ENCODE measurements at regions not wholly inside any gene's neighbourhood (a gene's known extent, or its start where the extent isn't known, plus 50 kb on each side); places are given as distances from the start of the nearest gene placed in this dataset.
"Not testable (repeated sequence)": the region's sequence is repeated elsewhere in the genome, so short reads cannot be mapped to it uniquely, and the experiment has no call there.

- peaks cover 50% of the 10 kb centered on the region for H3K4me1 ChIP-seq (ENCODE audit: insufficient read depth, low read length)
- intact Hi-C loops (cut with DNase I, micrococcal nuclease) = loop anchor here in 1 of 2 experiments (2.0 kb wide), 1 partner anchor 43 kb away; no protein-coding TSS in a partner anchor
- CTCF ChIA-PET = interaction anchor here (1.9 kb wide), 1 partner anchor 44 kb away, joined by 6 read pairs; no protein-coding TSS in a partner anchor
Measured at GRCh38 chr13:74243637-74244526, 109.7 kb upstream of the KLF12 start.

GRCh38 chr13:74241343-74241742 is 107.1 kb upstream of the KLF12 start:
- not testable (repeated sequence) for H3K27me3 Mint-ChIP-seq

More at GRCh38 chr13:74243637-74244526, 109.7 kb upstream of the KLF12 start:
- Histone ChIP-seq H3K27me3 (ENCODE audit: control insufficient read depth in 1 of 2, insufficient read depth in 2 of 2, low read length in 2 of 2) (no peaks in the 10 kb centered on the region), H3K9me3 (ENCODE audit: control insufficient read depth in 1 of 2, insufficient read depth in 1 of 2, low read length in 2 of 2) (no peaks in the 10 kb centered on the region), H3K36me3 (ENCODE audit: insufficient read depth, low read length) (no peaks in the 10 kb centered on the region), H3K27ac (ENCODE audit: low read depth in 1 of 2, low read length in 2 of 2) (peak overlapping the region; percentile 59 to 78), H3K4me3 (ENCODE audit: low read length) (peak overlapping the region; percentile 0)
- POLR2A ChIA-PET = interaction anchor here (0.7 to 5.0 kb wide), 10 partner anchors 9 to 1014 kb away, joined by 3 to 36 read pairs (median 5); partner anchors contain the start of gene KLF12
- peaks cover 8% of the 10 kb centered on the region for H3K9me3 Mint-ChIP-seq
- H3K36me3 Mint-ChIP-seq (ENCODE audit: low read depth) = peaks cover 29% of the 10 kb centered on the region
- ATAC-seq (ENCODE audit: poor library complexity) = peak; percentile 81
- H3K4me3 Mint-ChIP-seq = peak overlapping the region; percentile 64
- H3K27me3 Mint-ChIP-seq = no peaks in the 10 kb centered on the region
- TF ChIP-seq CTCF (IDR thresholded peaks at IDR 0.05) = no peak
- H3K4me1 Mint-ChIP-seq (ENCODE audit: low read depth) = peaks cover 71% of the 10 kb centered on the region
- DNase-seq = peak in 3 of 14 experiments; percentile 64 to 89 (median 67)
- H3K27ac Mint-ChIP-seq = peak overlapping the region; percentile 91

GRCh38 chr13:74230984-74231501 is 96.8 kb upstream of the KLF12 start:
- ATAC-seq (ENCODE audit: poor library complexity) = peak; percentile 88
- ChIA-PET POLR2A (interaction anchor here (0.6 to 6.0 kb wide), 9 partner anchors 12 to 466 kb away, joined by 3 to 37 read pairs (median 5); partner anchors contain the start of gene KLF12), CTCF (interaction anchor here (0.7 to 3.8 kb wide), 3 partner anchors 53 to 101 kb away, joined by 3 to 18 read pairs (median 3); no protein-coding TSS in a partner anchor)
- Mint-ChIP-seq H3K4me3 (peak overlapping the region; percentile 79), H3K27me3 (no peaks in the 10 kb centered on the region), H3K36me3 (ENCODE audit: low read depth) (peaks cover 18% of the 10 kb centered on the region), H3K27ac (peak overlapping the region; percentile 90), H3K9me3 (peaks cover 2% of the 10 kb centered on the region), H3K4me1 (ENCODE audit: low read depth) (peaks cover 51% of the 10 kb centered on the region)
- peak in 4 of 14 experiments; percentile 14 to 79 (median 52) for DNase-seq
- no peaks in the 10 kb centered on the region for H3K9me3 ChIP-seq (ENCODE audit: control insufficient read depth in 1 of 2, insufficient read depth in 1 of 2, low read length in 2 of 2)
- H3K4me1 ChIP-seq (ENCODE audit: insufficient read depth, low read length) = peaks cover 17% of the 10 kb centered on the region
- H3K36me3 ChIP-seq (ENCODE audit: insufficient read depth, low read length) = no peaks in the 10 kb centered on the region
- H3K27me3 ChIP-seq (ENCODE audit: control insufficient read depth in 1 of 2, insufficient read depth in 2 of 2, low read length in 2 of 2) = no peaks in the 10 kb centered on the region
- H3K27ac ChIP-seq (ENCODE audit: low read depth in 1 of 2, low read length in 2 of 2) = peak overlapping the region; percentile 15 to 38
- no peak for TF ChIP-seq CTCF (IDR thresholded peaks at IDR 0.05)
- intact Hi-C loops (cut with DNase I, micrococcal nuclease) = loop anchor here (5.0 kb wide), 5 partner anchors 36 to 464 kb away; partner anchors contain the start of gene KLF12 (in 1 of the 2)
- peak overlapping the region; percentile 56 for H3K4me3 ChIP-seq (ENCODE audit: low read length)

More at GRCh38 chr13:74241343-74241742, 107.1 kb upstream of the KLF12 start:
- H3K4me3 Mint-ChIP-seq; ATAC-seq (ENCODE audit: poor library complexity); H3K27me3 ChIP-seq (ENCODE audit: control insufficient read depth in 1 of 2, insufficient read depth in 2 of 2, low read length in 2 of 2); H3K27ac Mint-ChIP-seq; H3K27ac ChIP-seq (ENCODE audit: low read depth in 1 of 2, low read length in 2 of 2); intact Hi-C loops (cut with DNase I, micrococcal nuclease); H3K36me3 ChIP-seq (ENCODE audit: insufficient read depth, low read length); CTCF ChIA-PET; DNase-seq; H3K9me3 ChIP-seq (ENCODE audit: control insufficient read depth in 1 of 2, insufficient read depth in 1 of 2, low read length in 2 of 2); H3K4me3 ChIP-seq (ENCODE audit: low read length); H3K9me3 Mint-ChIP-seq: not testable (repeated sequence)
- peaks cover 27% of the 10 kb centered on the region for H3K4me1 ChIP-seq (ENCODE audit: insufficient read depth, low read length)
- H3K36me3 Mint-ChIP-seq (ENCODE audit: low read depth) = peaks cover 25% of the 10 kb centered on the region
- POLR2A ChIA-PET = interaction anchor here (1.1 kb wide), 1 partner anchor 46 kb away, joined by 3 read pairs; no protein-coding TSS in a partner anchor
- peaks cover 47% of the 10 kb centered on the region for H3K4me1 Mint-ChIP-seq (ENCODE audit: low read depth)
